ENCODE measurements at regions not wholly inside any gene's neighbourhood (a gene's known extent, or its start where the extent isn't known, plus 50 kb on each side); places are given as distances from the start of the nearest gene placed in this dataset.
A peak's percentile ranks its signal among the peaks of the same experiment; 100 is the strongest.
"Not testable (repeated sequence)": the region's sequence is repeated elsewhere in the genome, so short reads cannot be mapped to it uniquely, and the experiment has no call there.

DNA sequence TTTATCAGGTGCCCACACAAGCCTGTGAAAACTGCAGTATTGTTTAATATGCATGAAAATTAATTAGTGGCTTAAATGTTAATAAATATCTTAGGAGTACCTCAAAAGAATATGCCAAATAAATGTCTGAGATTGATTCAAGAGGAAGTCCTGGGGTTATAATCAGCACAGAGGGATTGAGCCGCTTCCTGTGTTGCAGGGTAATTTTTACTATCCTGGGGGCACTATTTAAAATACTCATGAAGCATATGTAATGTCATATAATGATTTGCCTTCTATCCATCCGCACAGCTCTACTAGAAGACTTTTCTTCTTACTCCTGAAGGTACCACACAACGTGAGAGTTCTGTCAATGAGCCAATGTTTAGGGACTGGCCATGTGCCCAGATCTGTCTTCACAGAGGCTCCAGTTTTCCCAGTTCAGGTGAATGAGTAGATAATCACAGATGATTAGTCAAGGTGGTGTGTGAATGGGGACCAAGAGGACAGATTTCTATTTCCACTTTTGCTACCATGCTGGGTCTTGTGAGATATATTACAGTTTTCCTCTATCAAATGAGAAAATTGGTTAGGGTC lies 233.3 kb downstream of the USP46 start:
- in situ Hi-C loops (cut with HindIII; ENCODE audit: low pct_unique_long_range_greater_than_20kb, low sequenced_read_pairs): no loop called here
- TF ChIP-seq JUND (IDR thresholded peaks at IDR 0.05; ENCODE audit: low read depth): no peak
- no peak for DNase-seq (ENCODE audit: low read depth in 1 of 2, low spot score in 1 of 2)

GRCh38 chr4:52431410-52431809 lies 227.7 kb downstream of the USP46 start:
- no peak for TF ChIP-seq JUND (IDR thresholded peaks at IDR 0.05; ENCODE audit: low read depth)
- in situ Hi-C loops (cut with HindIII; ENCODE audit: low pct_unique_long_range_greater_than_20kb, low sequenced_read_pairs): no loop called here
- no peak for DNase-seq (ENCODE audit: low read depth in 1 of 2, low spot score in 1 of 2)

- in situ Hi-C loops (cut with HindIII; ENCODE audit: low pct_unique_long_range_greater_than_20kb, low sequenced_read_pairs): no loop called here
- no peak for TF ChIP-seq JUND (IDR thresholded peaks at IDR 0.05; ENCODE audit: low read depth)
- no peak for DNase-seq (ENCODE audit: low read depth in 1 of 2, low spot score in 1 of 2)
Measured at GRCh38 chr4:52431869-52432268, 227.2 kb downstream of the USP46 start.

DNA sequence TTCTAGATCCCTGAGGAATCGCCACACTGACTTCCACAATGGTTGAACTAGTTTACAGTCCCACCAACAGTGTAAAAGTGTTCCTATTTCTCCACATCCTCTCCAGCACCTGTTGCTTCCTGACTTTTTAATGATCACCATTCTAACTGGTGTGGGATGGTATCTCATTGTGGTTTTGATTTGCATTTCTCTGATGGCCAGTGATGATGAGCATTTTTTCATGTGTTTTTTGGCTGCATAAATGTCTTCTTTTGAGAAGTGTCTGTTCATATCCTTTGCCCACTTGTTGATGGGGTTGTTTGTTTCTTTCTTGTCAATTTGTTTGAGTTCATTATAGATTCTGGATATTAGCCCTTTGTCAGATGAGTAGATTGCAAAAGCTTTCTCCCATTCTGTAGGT lies 216.6 kb downstream of the USP46 start:
- in situ Hi-C loops (cut with HindIII; ENCODE audit: low pct_unique_long_range_greater_than_20kb, low sequenced_read_pairs): not testable (repeated sequence)

GRCh38 chr4:52472444-52472843 lies 186.7 kb downstream of the USP46 start:
- in situ Hi-C loops (cut with HindIII; ENCODE audit: low pct_unique_long_range_greater_than_20kb, low sequenced_read_pairs): no loop called here
- no peak for TF ChIP-seq JUND (IDR thresholded peaks at IDR 0.05; ENCODE audit: low read depth)
- DNase-seq (ENCODE audit: low read depth in 1 of 2, low spot score in 1 of 2): no peak

More for the DNA sequence above, 216.6 kb downstream of the USP46 start:
- DNase-seq (ENCODE audit: low read depth in 1 of 2, low spot score in 1 of 2): not testable (repeated sequence)

GRCh38 chr4:52477191-52477780 lies 181.8 kb downstream of the USP46 start:
- DNase-seq (ENCODE audit: low read depth in 1 of 2, low spot score in 1 of 2): no peak
- TF ChIP-seq JUND (IDR thresholded peaks at IDR 0.05; ENCODE audit: low read depth): no peak
- in situ Hi-C loops (cut with HindIII; ENCODE audit: low pct_unique_long_range_greater_than_20kb, low sequenced_read_pairs): no loop called here

GRCh38 chr4:52483186-52483890 lies 175.8 kb downstream of the USP46 start:
- no peak for DNase-seq (ENCODE audit: low read depth in 1 of 2, low spot score in 1 of 2)
- no peak for TF ChIP-seq JUND (IDR thresholded peaks at IDR 0.05; ENCODE audit: low read depth)
- in situ Hi-C loops (cut with HindIII; ENCODE audit: low pct_unique_long_range_greater_than_20kb, low sequenced_read_pairs): no loop called here

GRCh38 chr4:52507774-52508173 lies 151.3 kb downstream of the USP46 start:
- in situ Hi-C loops (cut with HindIII; ENCODE audit: low pct_unique_long_range_greater_than_20kb, low sequenced_read_pairs): no loop called here
- no peak for DNase-seq (ENCODE audit: low read depth in 1 of 2, low spot score in 1 of 2)
- no peak for TF ChIP-seq JUND (IDR thresholded peaks at IDR 0.05; ENCODE audit: low read depth)

DNA sequence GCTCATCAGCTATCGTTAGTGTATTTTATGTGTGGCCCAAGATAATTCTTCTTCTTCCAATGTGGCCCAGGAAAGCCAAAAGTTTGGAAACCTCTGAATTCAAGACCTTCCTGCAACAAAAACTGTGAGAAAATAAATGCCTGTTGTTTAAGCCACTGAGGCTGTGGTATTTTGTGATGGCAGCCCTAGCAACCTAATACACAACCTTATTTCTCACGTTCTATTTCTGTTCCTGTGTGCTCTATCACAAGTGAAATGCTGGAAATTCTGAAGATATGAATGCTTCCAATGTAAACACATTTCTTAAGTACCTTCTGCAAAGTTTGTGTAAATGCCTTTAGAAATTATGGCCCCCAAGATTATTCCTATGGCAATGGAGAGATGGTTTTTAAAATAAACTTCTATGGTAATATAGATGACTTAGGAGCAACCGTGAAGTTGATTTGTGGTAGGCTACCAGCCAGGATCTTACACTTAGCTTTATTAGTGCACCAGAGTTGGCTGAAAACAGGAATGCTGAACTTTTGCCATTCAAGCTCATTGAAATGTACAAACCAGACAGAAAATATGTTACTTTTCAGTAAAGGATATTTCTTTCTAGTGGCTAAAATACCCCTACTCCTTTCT lies 148.0 kb downstream of the USP46 start:
- in situ Hi-C loops (cut with HindIII; ENCODE audit: low pct_unique_long_range_greater_than_20kb, low sequenced_read_pairs): no loop called here
- no peak for TF ChIP-seq JUND (IDR thresholded peaks at IDR 0.05; ENCODE audit: low read depth)
- no peak for DNase-seq (ENCODE audit: low read depth in 1 of 2, low spot score in 1 of 2)

- TF ChIP-seq JUND (IDR thresholded peaks at IDR 0.05; ENCODE audit: low read depth): no peak
- in situ Hi-C loops (cut with HindIII; ENCODE audit: low pct_unique_long_range_greater_than_20kb, low sequenced_read_pairs): no loop called here
- no peak for DNase-seq (ENCODE audit: low read depth in 1 of 2, low spot score in 1 of 2)
Measured at GRCh38 chr4:52511825-52512224, 147.3 kb downstream of the USP46 start.

DNA sequence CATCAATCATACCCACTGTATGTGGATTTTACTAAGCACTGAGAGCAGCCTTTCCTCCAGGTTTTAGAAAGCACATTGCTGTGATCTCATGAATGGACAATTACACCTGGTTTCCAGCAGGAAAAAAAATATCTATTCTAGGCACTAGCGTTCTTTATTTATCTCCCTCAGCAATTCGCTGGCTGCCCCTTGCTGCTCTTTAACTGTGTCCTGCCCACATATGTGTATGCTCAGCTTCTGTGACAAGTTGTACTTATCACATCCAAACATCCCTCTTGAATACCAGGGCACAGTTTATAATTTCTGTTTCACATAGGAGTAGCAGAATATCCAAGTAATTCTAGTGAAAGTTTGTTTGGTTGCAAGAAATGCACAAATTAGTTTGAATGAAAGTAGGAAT lies 146.8 kb downstream of the USP46 start:
- in situ Hi-C loops (cut with HindIII; ENCODE audit: low pct_unique_long_range_greater_than_20kb, low sequenced_read_pairs): no loop called here
- no peak for TF ChIP-seq JUND (IDR thresholded peaks at IDR 0.05; ENCODE audit: low read depth)
- DNase-seq (ENCODE audit: low read depth in 1 of 2, low spot score in 1 of 2): no peak

DNA sequence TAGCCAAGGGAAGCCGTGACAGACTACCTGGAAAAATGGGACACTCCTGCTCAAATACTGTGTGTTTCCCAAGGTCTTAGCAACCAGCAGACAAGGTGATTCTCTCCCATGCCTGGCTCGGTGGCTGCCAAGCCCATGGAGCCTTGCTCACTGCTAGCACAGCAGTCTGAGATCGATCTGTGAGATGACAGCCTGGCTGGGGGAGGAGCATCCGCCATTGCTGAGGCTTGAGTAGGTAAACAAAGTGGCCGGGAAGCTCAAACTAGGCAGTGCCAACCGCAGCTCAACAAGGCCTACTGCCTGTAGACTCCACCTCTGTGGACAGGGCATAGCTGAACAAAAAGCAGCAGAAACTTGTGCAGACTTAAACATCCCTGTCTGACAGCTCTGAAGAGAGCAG lies 137.0 kb downstream of the USP46 start:
- in situ Hi-C loops (cut with HindIII; ENCODE audit: low pct_unique_long_range_greater_than_20kb, low sequenced_read_pairs): not testable (repeated sequence)
- peak in 1 of 2 experiments; percentile 6 for DNase-seq (ENCODE audit: low read depth in 1 of 2, low spot score in 1 of 2)

DNA sequence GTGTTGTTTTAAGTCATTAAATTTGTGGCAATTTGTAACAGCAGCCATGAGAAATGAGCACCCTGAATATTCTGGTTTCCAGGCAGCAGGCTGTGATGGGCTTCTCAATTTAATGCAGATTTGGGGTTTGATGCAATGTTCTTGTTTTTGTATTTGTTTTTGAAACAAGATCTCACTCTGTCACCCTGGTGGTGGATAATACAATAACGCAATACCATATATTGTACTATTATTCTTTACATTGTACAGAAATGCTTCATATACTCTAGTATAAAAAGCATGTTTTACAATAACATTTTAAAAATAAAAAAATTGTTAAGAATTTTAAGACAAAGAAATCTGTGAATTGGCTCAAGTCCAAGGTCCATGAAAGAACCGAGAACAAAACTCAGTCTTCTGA lies 129.1 kb downstream of the USP46 start:
- in situ Hi-C loops (cut with HindIII; ENCODE audit: low pct_unique_long_range_greater_than_20kb, low sequenced_read_pairs): no loop called here

More for the DNA sequence above, 129.1 kb downstream of the USP46 start:
- no peak for TF ChIP-seq JUND (IDR thresholded peaks at IDR 0.05; ENCODE audit: low read depth)
- no peak for DNase-seq (ENCODE audit: low read depth in 1 of 2, low spot score in 1 of 2)

All from T47D (cell line).